ENCODE measurements at regions not wholly inside any gene's neighbourhood (a gene's known extent, or its start where the extent isn't known, plus 50 kb on each side); places are given as distances from the start of the nearest gene placed in this dataset.
"Not testable (repeated sequence)": the region's sequence is repeated elsewhere in the genome, so short reads cannot be mapped to it uniquely, and the experiment has no call there.

GRCh38 chr9:71504636-71505035, 263.7 kb downstream of the CEMIP2 start:
- DNase-seq = no peak

- DNase-seq = no peak
Observed at GRCh38 chr9:71498691-71499090, 269.6 kb downstream of the CEMIP2 start.

- no peak for DNase-seq
Observed at GRCh38 chr9:71490810-71491209, 277.5 kb downstream of the CEMIP2 start.

GRCh38 chr9:71487061-71487460, 281.3 kb downstream of the CEMIP2 start:
- no peak for DNase-seq

- no peak for DNase-seq
Observed at GRCh38 chr9:71485326-71485725, 283.0 kb downstream of the CEMIP2 start.

GRCh38 chr9:71483436-71483835, 284.9 kb downstream of the CEMIP2 start:
- no peak for DNase-seq

- DNase-seq = no peak
Observed at GRCh38 chr9:71479621-71480020, 288.7 kb downstream of the CEMIP2 start.

GRCh38 chr9:71472400-71472799, 295.9 kb downstream of the CEMIP2 start:
- no peak for DNase-seq

GRCh38 chr9:71465392-71465791, 302.9 kb downstream of the CEMIP2 start:
- DNase-seq = no peak

GRCh38 chr9:71459082-71459481, 309.2 kb downstream of the CEMIP2 start:
- DNase-seq = no peak

- DNase-seq = peak; percentile 0
Observed at GRCh38 chr9:71446473-71447411, 321.6 kb downstream of the CEMIP2 start.

- DNase-seq = no peak
Observed at GRCh38 chr9:71446106-71446472, 322.2 kb downstream of the CEMIP2 start.

GRCh38 chr9:71442937-71443336, 321.5 kb upstream of the TRPM3 start:
- DNase-seq = no peak

GRCh38 chr9:71441266-71441665, 319.8 kb upstream of the TRPM3 start:
- no peak for DNase-seq

GRCh38 chr9:71431931-71432330, 310.5 kb upstream of the TRPM3 start:
- DNase-seq = no peak

GRCh38 chr9:71407341-71407740, 285.9 kb upstream of the TRPM3 start:
- DNase-seq = not testable (repeated sequence)

- no peak for DNase-seq
Observed at GRCh38 chr9:71403106-71403505, 281.7 kb upstream of the TRPM3 start.

GRCh38 chr9:71393005-71393404, 271.6 kb upstream of the TRPM3 start:
- no peak for DNase-seq

GRCh38 chr9:71384343-71384742, 262.9 kb upstream of the TRPM3 start:
- no peak for DNase-seq

GRCh38 chr9:71383308-71383940, 262.0 kb upstream of the TRPM3 start:
- no peak for DNase-seq

GRCh38 chr9:71368157-71368556, 246.7 kb upstream of the TRPM3 start:
- no peak for DNase-seq

GRCh38 chr9:71364186-71364955, 242.9 kb upstream of the TRPM3 start:
- DNase-seq = no peak

- DNase-seq = no peak
Observed at GRCh38 chr9:71363286-71363961, 242.0 kb upstream of the TRPM3 start.
